ENCODE measurements at regions not wholly inside any gene's neighbourhood (a gene's known extent, or its start where the extent isn't known, plus 50 kb on each side); places are given as distances from the start of the nearest gene placed in this dataset.
"Not testable (repeated sequence)": the region's sequence is repeated elsewhere in the genome, so short reads cannot be mapped to it uniquely, and the experiment has no call there.

GRCh38 chr20:53656293-53657202 is 62.9 kb upstream of the ZNF217 start:
- no peak for DNase-seq
- no peaks in the 10 kb centered on the region for H3K36me3 ChIP-seq
- peaks cover 16% of the 10 kb centered on the region for H3K4me1 ChIP-seq
- H3K9me3 ChIP-seq: no peaks in the 10 kb centered on the region
- no peak for TF ChIP-seq CTCF (IDR thresholded peaks at IDR 0.05; ENCODE audit: low read depth, low read length)
- no peak overlapping the region for H3K4me3 ChIP-seq (ENCODE audit: low read depth, low read length)
- no peaks in the 10 kb centered on the region for H3K27me3 ChIP-seq

GRCh38 chr20:53655625-53656292 is 62.1 kb upstream of the ZNF217 start:
- no peak for DNase-seq
- Histone ChIP-seq H3K27me3 (no peaks in the 10 kb centered on the region), H3K4me1 (peaks cover 16% of the 10 kb centered on the region), H3K9me3 (no peaks in the 10 kb centered on the region), H3K4me3 (ENCODE audit: low read depth, low read length) (no peak overlapping the region), H3K36me3 (no peaks in the 10 kb centered on the region)
- TF ChIP-seq CTCF (IDR thresholded peaks at IDR 0.05; ENCODE audit: low read depth, low read length): no peak

- no peak overlapping the region for H3K4me3 ChIP-seq (ENCODE audit: low read depth, low read length)
- H3K4me1 ChIP-seq: peaks cover 16% of the 10 kb centered on the region
- DNase-seq: no peak
Measured at GRCh38 chr20:53654932-53655624, 61.4 kb upstream of the ZNF217 start.

GRCh38 chr20:53654521-53654920 is 60.9 kb upstream of the ZNF217 start:
- not testable (repeated sequence) for H3K4me3 ChIP-seq (ENCODE audit: low read depth, low read length); H3K36me3 ChIP-seq; H3K27me3 ChIP-seq; DNase-seq; H3K9me3 ChIP-seq
- H3K4me1 ChIP-seq: peaks cover 16% of the 10 kb centered on the region

More at GRCh38 chr20:53654932-53655624, 61.4 kb upstream of the ZNF217 start:
- TF ChIP-seq CTCF (IDR thresholded peaks at IDR 0.05; ENCODE audit: low read depth, low read length): no peak
- no peaks in the 10 kb centered on the region for H3K27me3 ChIP-seq
- H3K36me3 ChIP-seq: no peaks in the 10 kb centered on the region
- no peaks in the 10 kb centered on the region for H3K9me3 ChIP-seq

- no peak for TF ChIP-seq CTCF (IDR thresholded peaks at IDR 0.05; ENCODE audit: low read depth, low read length)
- Histone ChIP-seq H3K36me3 (no peaks in the 10 kb centered on the region), H3K27me3 (no peaks in the 10 kb centered on the region), H3K4me3 (ENCODE audit: low read depth, low read length) (no peak overlapping the region), H3K9me3 (no peaks in the 10 kb centered on the region), H3K4me1 (peaks cover 16% of the 10 kb centered on the region)
- DNase-seq: no peak
Measured at GRCh38 chr20:53652859-53653517, 59.3 kb upstream of the ZNF217 start.

Data from BE2C (cell line).